HG03280 (cell line): ENCODE measurements at regions not wholly inside any gene's neighbourhood (a gene's known extent, or its start where the extent isn't known, plus 50 kb on each side); places are given as distances from the start of the nearest gene placed in this dataset.

Source experiments
- ATAC-seq: cut with Tn5 transposase; IDR thresholded peaks from one replicate; pipeline ENCODE4 v1.9.1; 2021; ENCODE audit warnings: mild to moderate bottlenecking, moderate library complexity; ENCODE audit not compliant: unreplicated experiment

- no peak for ATAC-seq
Observed at GRCh38 chr13:26942184-26942583, 181.6 kb upstream of the GPR12 start.

- ATAC-seq = no peak
Observed at GRCh38 chr13:26941345-26942174, 181.0 kb upstream of the GPR12 start.

GRCh38 chr13:26934096-26934495, 173.5 kb upstream of the GPR12 start:
- no peak for ATAC-seq

- ATAC-seq = no peak
Observed at GRCh38 chr13:26932465-26932864, 171.9 kb upstream of the GPR12 start.

- no peak for ATAC-seq
Observed at GRCh38 chr13:26929971-26930730, 169.6 kb upstream of the GPR12 start.

- ATAC-seq = no peak
Observed at GRCh38 chr13:26927511-26927910, 166.9 kb upstream of the GPR12 start.

- ATAC-seq = no peak
Observed at GRCh38 chr13:26926371-26926770, 165.8 kb upstream of the GPR12 start.

GRCh38 chr13:26923824-26924605, 163.4 kb upstream of the GPR12 start:
- no peak for ATAC-seq

- no peak for ATAC-seq
Observed at GRCh38 chr13:26921918-26922317, 161.3 kb upstream of the GPR12 start.

GRCh38 chr13:26920614-26921355, 160.2 kb upstream of the GPR12 start:
- no peak for ATAC-seq

GRCh38 chr13:26919732-26920131, 159.1 kb upstream of the GPR12 start:
- ATAC-seq = no peak

- ATAC-seq = no peak
Observed at GRCh38 chr13:26919311-26919710, 158.7 kb upstream of the GPR12 start.

GRCh38 chr13:26914624-26915023, 154.0 kb upstream of the GPR12 start:
- ATAC-seq = no peak

GRCh38 chr13:26914148-26914547, 153.6 kb upstream of the GPR12 start:
- ATAC-seq = no peak

GRCh38 chr13:26910754-26911465, 150.3 kb upstream of the GPR12 start:
- ATAC-seq = no peak

- ATAC-seq = no peak
Observed at GRCh38 chr13:26909477-26909876, 148.9 kb upstream of the GPR12 start.

- ATAC-seq = no peak
Observed at GRCh38 chr13:26908126-26908525, 147.5 kb upstream of the GPR12 start.

GRCh38 chr13:26899202-26899601, 138.6 kb upstream of the GPR12 start:
- no peak for ATAC-seq

- no peak for ATAC-seq
Observed at GRCh38 chr13:26897706-26898550, 137.3 kb upstream of the GPR12 start.
